KMS-11 (cell line): ENCODE measurements at regions not wholly inside any gene's neighbourhood (a gene's known extent, or its start where the extent isn't known, plus 50 kb on each side); places are given as distances from the start of the nearest gene placed in this dataset.

Source experiments
- H2AFZ ChIP-seq: fragments of 200-600 bp; sonication (generic); 2 replicates; pipeline ENCODE4 v1.6.1; 2016; ENCODE audit warnings: antibody characterized with exemption, mixed run types, low read depth
- H3K27ac ChIP-seq: fragments of 200-600 bp; sonication (generic); 2 replicates; pipeline ENCODE4 v1.6.1; 2016; ENCODE audit warnings: mild to moderate bottlenecking, mixed run types
- H3K27me3 ChIP-seq: fragments of 200-600 bp; sonication (generic); 2 replicates; pipeline ENCODE4 v1.6.1; 2017; ENCODE audit warnings: mild to moderate bottlenecking, low read depth, mixed run types, moderate library complexity; ENCODE audit not compliant: insufficient read depth
- H3K36me3 ChIP-seq: fragments of 200-600 bp; sonication (generic); 2 replicates; pipeline ENCODE4 v1.6.1; 2017; ENCODE audit warnings: mild to moderate bottlenecking, mixed run types; ENCODE audit not compliant: insufficient read depth
- H3K4me1 ChIP-seq: fragments of 200-600 bp; sonication (generic); 2 replicates; pipeline ENCODE4 v1.6.1; 2016; ENCODE audit warnings: mild to moderate bottlenecking, low read depth, mixed run types; ENCODE audit not compliant: poor library complexity, severe bottlenecking
- H3K4me2 ChIP-seq: fragments of 200-600 bp; sonication (generic); 2 replicates; pipeline ENCODE4 v1.7.0; 2016; ENCODE audit warnings: mild to moderate bottlenecking, mixed run types
- H3K4me3 ChIP-seq: fragments of 200-600 bp; sonication (generic); IDR thresholded peaks from 2 replicates; pipeline ENCODE4 v1.6.1; 2017; ENCODE audit warnings: low read depth, low read length, mixed read lengths; ENCODE audit not compliant: insufficient read depth
- H3K79me2 ChIP-seq: fragments of 200-600 bp; sonication (generic); 2 replicates; pipeline ENCODE4 v1.6.1; 2016; ENCODE audit warnings: low read depth, mixed run types; ENCODE audit not compliant: insufficient read depth
- H3K9ac ChIP-seq: fragments of 200-600 bp; sonication (generic); 2 replicates; pipeline ENCODE4 v1.6.1; 2016; ENCODE audit warnings: mild to moderate bottlenecking, mixed run types
- H4K20me1 ChIP-seq: fragments of 200-600 bp; sonication (generic); 2 replicates; pipeline ENCODE4 v1.6.1; 2016; ENCODE audit warnings: mild to moderate bottlenecking, mixed run types; ENCODE audit not compliant: insufficient read depth
- CTCF ChIP-seq: fragments of 200-600 bp; sonication (generic); conservative IDR thresholded peaks from 2 replicates; pipeline ENCODE4 v1.6.1; 2017; ENCODE audit warnings: low read depth, mild to moderate bottlenecking, antibody characterized with exemption, low read length, moderate library complexity, mixed read lengths

- Histone ChIP-seq H3K9ac (no peak overlapping the region), H3K79me2 (no peaks in the 10 kb centered on the region), H3K4me3 (no peak overlapping the region), H2AFZ (no peak overlapping the region), H3K4me1 (no peaks in the 10 kb centered on the region), H4K20me1 (no peaks in the 10 kb centered on the region), H3K27me3 (no peaks in the 10 kb centered on the region), H3K36me3 (no peaks in the 10 kb centered on the region), H3K4me2 (no peak overlapping the region), H3K27ac (no peak overlapping the region)
- TF ChIP-seq CTCF: no peak
Measured at GRCh38 chr14:38045461-38045860, 162.2 kb upstream of the SSTR1 start.

GRCh38 chr14:38046160-38046559, 161.5 kb upstream of the SSTR1 start:
- H3K4me3 ChIP-seq: no peak overlapping the region
- no peaks in the 10 kb centered on the region for H3K36me3 ChIP-seq
- TF ChIP-seq CTCF: no peak
- no peak overlapping the region for H2AFZ ChIP-seq
- H3K9ac ChIP-seq: no peak overlapping the region
- no peaks in the 10 kb centered on the region for H4K20me1 ChIP-seq
- no peak overlapping the region for H3K27ac ChIP-seq
- no peaks in the 10 kb centered on the region for H3K4me1 ChIP-seq
- H3K4me2 ChIP-seq: no peak overlapping the region
- H3K27me3 ChIP-seq: no peaks in the 10 kb centered on the region
- no peaks in the 10 kb centered on the region for H3K79me2 ChIP-seq

- no peak overlapping the region for H3K9ac ChIP-seq
- TF ChIP-seq CTCF: no peak
- H4K20me1 ChIP-seq: no peaks in the 10 kb centered on the region
- no peaks in the 10 kb centered on the region for H3K4me1 ChIP-seq
- no peaks in the 10 kb centered on the region for H3K27me3 ChIP-seq
- H3K27ac ChIP-seq: no peak overlapping the region
- no peak overlapping the region for H3K4me3 ChIP-seq
- no peak overlapping the region for H3K4me2 ChIP-seq
- H3K79me2 ChIP-seq: no peaks in the 10 kb centered on the region
- H3K36me3 ChIP-seq: no peaks in the 10 kb centered on the region
- no peak overlapping the region for H2AFZ ChIP-seq
Measured at GRCh38 chr14:38047195-38047902, 160.4 kb upstream of the SSTR1 start.

- no peak overlapping the region for H3K4me3 ChIP-seq
- TF ChIP-seq CTCF: no peak
- no peak overlapping the region for H3K9ac ChIP-seq
- no peak overlapping the region for H3K27ac ChIP-seq
- H3K4me2 ChIP-seq: no peak overlapping the region
- no peaks in the 10 kb centered on the region for H3K79me2 ChIP-seq
- no peaks in the 10 kb centered on the region for H3K36me3 ChIP-seq
- no peaks in the 10 kb centered on the region for H3K27me3 ChIP-seq
- H2AFZ ChIP-seq: no peak overlapping the region
- no peaks in the 10 kb centered on the region for H4K20me1 ChIP-seq
- H3K4me1 ChIP-seq: no peaks in the 10 kb centered on the region
Measured at GRCh38 chr14:38053666-38054065, 154.0 kb upstream of the SSTR1 start.
